ENCODE measurements at regions not wholly inside any gene's neighbourhood (a gene's known extent, or its start where the extent isn't known, plus 50 kb on each side); places are given as distances from the start of the nearest gene placed in this dataset.

DNA sequence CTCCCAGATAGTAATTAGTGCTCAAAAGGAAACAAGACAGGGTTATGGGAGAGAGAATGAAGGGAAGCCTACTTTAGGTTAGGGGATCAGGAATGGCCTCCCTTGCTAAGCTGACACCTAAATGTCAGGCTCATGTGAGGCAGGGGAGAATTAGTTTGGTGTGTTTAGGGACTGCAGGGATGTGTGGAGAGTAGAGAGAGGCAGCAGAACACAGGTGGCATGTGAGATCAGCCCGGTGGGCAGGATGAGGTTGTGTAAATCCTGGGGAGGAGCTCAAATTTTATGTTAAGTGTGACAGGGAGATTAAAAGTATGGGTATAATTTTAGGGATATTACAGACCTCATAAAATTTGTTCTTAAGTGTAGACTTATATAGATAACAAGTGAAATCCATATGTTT, 56.2 kb upstream of the ZNF438 start:
- no peaks in the 10 kb centered on the region for H3K4me1 Mint-ChIP-seq (ENCODE audit: low read depth, unreplicated experiment)
- H3K9me3 Mint-ChIP-seq (ENCODE audit: unreplicated experiment), result no peaks in the 10 kb centered on the region
- ChIA-PET CTCF (no interaction called here), POLR2A (no interaction called here)
- no TSS peak for BruUV-seq (replicated peaks)
- Histone ChIP-seq H3K9me3 (no peaks in the 10 kb centered on the region), H3K4me1 (no peaks in the 10 kb centered on the region), H3K27me3 (replicated peaks; ENCODE audit: control insufficient read depth, insufficient read depth, low read length) (no peaks in the 10 kb centered on the region), H3K36me3 (ENCODE audit: control insufficient read depth, insufficient read depth, low read length) (no peaks in the 10 kb centered on the region), H3K4me3 (ENCODE audit: low read depth, low read length) (no peak overlapping the region)
- H3K4me3 Mint-ChIP-seq (ENCODE audit: unreplicated experiment), result no peak overlapping the region
- DNase-seq, result no peak
- TF ChIP-seq, protein P1, sequence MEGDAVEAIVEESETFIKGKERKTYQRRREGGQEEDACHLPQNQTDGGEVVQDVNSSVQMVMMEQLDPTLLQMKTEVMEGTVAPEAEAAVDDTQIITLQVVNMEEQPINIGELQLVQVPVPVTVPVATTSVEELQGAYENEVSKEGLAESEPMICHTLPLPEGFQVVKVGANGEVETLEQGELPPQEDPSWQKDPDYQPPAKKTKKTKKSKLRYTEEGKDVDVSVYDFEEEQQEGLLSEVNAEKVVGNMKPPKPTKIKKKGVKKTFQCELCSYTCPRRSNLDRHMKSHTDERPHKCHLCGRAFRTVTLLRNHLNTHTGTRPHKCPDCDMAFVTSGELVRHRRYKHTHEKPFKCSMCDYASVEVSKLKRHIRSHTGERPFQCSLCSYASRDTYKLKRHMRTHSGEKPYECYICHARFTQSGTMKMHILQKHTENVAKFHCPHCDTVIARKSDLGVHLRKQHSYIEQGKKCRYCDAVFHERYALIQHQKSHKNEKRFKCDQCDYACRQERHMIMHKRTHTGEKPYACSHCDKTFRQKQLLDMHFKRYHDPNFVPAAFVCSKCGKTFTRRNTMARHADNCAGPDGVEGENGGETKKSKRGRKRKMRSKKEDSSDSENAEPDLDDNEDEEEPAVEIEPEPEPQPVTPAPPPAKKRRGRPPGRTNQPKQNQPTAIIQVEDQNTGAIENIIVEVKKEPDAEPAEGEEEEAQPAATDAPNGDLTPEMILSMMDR (IDR thresholded peaks at IDR 0.05; ENCODE audit: insufficient read depth in 1 of 2, low read depth in 1 of 2, low read length in 1 of 2, severe bottlenecking in 1 of 2, unreplicated experiment in 1 of 2), result no peak
- no peak overlapping the region for H3K27ac Mint-ChIP-seq (ENCODE audit: unreplicated experiment)
- no peaks in the 10 kb centered on the region for H3K36me3 Mint-ChIP-seq (ENCODE audit: insufficient read depth, unreplicated experiment)
- H3K27me3 Mint-ChIP-seq (ENCODE audit: insufficient read depth, unreplicated experiment), result peaks cover 10% of the 10 kb centered on the region
- intact Hi-C loops (cut with micrococcal nuclease; ENCODE audit: unreplicated experiment), result no loop called here

DNA sequence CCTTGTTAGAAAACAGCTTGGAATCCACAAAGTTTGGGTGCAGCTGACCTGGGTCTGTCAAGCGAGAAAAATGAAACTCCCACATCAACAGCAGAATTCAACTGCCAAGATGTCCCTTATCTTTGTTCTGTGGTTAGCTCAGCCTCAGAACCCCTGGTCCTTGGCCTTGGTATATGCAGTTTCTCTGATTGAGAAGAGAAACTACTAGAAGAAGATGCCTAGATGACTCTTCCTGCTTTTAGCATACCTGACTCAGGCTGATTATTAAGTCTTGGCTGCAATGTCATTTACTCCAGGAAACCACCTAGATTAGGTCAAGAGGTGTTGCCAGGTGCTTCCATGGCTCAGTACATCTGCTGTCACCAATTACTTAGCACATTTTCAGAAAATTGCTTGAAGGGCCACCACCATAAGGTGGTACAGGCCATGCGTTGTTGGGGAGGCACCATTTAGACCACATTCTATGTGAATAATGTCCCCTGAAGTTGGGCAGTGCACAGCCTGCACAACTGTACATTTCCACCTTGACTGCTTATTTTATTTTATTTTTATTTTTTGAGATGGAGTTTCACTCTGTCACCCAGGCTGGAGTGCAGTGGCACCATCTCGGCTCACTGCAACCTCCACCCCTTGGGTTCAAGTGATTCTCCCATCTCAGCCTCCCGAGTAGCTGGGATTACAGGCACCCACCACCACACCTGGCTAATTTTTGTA, 59.4 kb upstream of the ZNF438 start:
- Mint-ChIP-seq H3K36me3 (ENCODE audit: insufficient read depth, unreplicated experiment) (no peaks in the 10 kb centered on the region), H3K4me3 (ENCODE audit: unreplicated experiment) (no peak overlapping the region), H3K4me1 (ENCODE audit: low read depth, unreplicated experiment) (no peaks in the 10 kb centered on the region), H3K27ac (ENCODE audit: unreplicated experiment) (no peak overlapping the region), H3K27me3 (ENCODE audit: insufficient read depth, unreplicated experiment) (peaks cover 10% of the 10 kb centered on the region), H3K9me3 (ENCODE audit: unreplicated experiment) (no peaks in the 10 kb centered on the region)
- H3K4me3 ChIP-seq (ENCODE audit: low read depth, low read length), result no peak overlapping the region
- no peaks in the 10 kb centered on the region for H3K4me1 ChIP-seq
- no peaks in the 10 kb centered on the region for H3K36me3 ChIP-seq (ENCODE audit: control insufficient read depth, insufficient read depth, low read length)
- DNase-seq, result no peak
- POLR2A ChIA-PET, result no interaction called here
- TF ChIP-seq, protein P1 (IDR thresholded peaks at IDR 0.05; ENCODE audit: insufficient read depth in 1 of 2, low read depth in 1 of 2, low read length in 1 of 2, severe bottlenecking in 1 of 2, unreplicated experiment in 1 of 2), result no peak
- CTCF ChIA-PET, result no interaction called here
- intact Hi-C loops (cut with micrococcal nuclease; ENCODE audit: unreplicated experiment), result no loop called here
- no peaks in the 10 kb centered on the region for H3K9me3 ChIP-seq
- H3K27me3 ChIP-seq (replicated peaks; ENCODE audit: control insufficient read depth, insufficient read depth, low read length), result no peaks in the 10 kb centered on the region
- no TSS peak for BruUV-seq (replicated peaks)

DNA sequence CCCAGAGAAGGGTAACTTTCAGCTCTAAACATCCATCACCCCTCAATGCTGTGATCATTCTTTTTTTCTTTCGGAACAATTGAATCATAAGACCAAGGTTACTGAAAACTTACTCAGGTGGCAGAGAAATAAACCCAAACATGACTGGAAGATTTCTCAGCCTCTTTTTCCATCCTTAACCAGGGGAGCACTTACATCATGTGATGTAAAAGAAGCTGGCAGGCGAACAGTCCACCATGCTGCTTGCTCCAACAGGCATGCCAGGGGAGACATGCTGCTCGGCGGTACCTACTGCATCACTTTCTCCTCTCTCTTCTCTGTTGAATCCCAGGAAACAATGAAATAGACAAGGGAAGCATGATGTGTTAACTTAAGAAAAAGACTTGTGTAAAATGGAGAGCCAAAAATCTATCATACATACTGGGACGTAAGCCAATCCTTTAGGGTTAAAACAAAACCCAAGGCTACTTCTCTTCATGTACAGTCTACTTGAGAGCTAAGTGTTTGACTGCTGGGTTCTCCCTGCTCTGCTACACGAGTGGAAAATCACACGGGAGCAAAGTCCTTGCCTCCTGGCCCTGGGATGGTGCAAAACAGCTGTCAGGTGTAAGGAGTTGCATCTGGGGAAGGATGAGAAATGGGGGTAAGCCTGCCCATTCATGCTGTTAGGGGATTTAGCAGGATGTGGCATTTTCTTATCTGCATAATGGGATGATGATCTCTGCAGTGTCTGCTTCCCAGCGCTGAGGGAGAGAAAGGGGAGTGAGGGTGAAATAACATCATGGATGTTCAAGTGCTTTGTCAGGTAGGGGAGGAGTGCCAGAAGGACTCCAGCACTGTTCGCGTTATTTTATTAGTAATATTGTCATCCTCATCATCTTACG, 64.3 kb upstream of the ZNF438 start:
- intact Hi-C loops (cut with micrococcal nuclease; ENCODE audit: unreplicated experiment), result no loop called here
- peaks cover 10% of the 10 kb centered on the region for H3K4me1 Mint-ChIP-seq (ENCODE audit: low read depth, unreplicated experiment)
- TF ChIP-seq, protein P1 (IDR thresholded peaks at IDR 0.05; ENCODE audit: insufficient read depth in 1 of 2, low read depth in 1 of 2, low read length in 1 of 2, severe bottlenecking in 1 of 2, unreplicated experiment in 1 of 2), result no peak
- Histone ChIP-seq H3K4me3 (ENCODE audit: low read depth, low read length) (no peak overlapping the region), H3K4me1 (0 out of 2 replicates have a peak, but pooled peaks cover 5% of the 10 kb centered on the region), H3K36me3 (ENCODE audit: control insufficient read depth, insufficient read depth, low read length) (no peaks in the 10 kb centered on the region), H3K9me3 (no peaks in the 10 kb centered on the region), H3K27me3 (replicated peaks; ENCODE audit: control insufficient read depth, insufficient read depth, low read length) (no peaks in the 10 kb centered on the region)
- BruUV-seq (replicated peaks), result no TSS peak
- no peaks in the 10 kb centered on the region for H3K36me3 Mint-ChIP-seq (ENCODE audit: insufficient read depth, unreplicated experiment)
- peaks cover 9% of the 10 kb centered on the region for H3K27me3 Mint-ChIP-seq (ENCODE audit: insufficient read depth, unreplicated experiment)
- no peak for DNase-seq
- POLR2A ChIA-PET, result no interaction called here
- no peak overlapping the region for H3K27ac Mint-ChIP-seq (ENCODE audit: unreplicated experiment)
- no peaks in the 10 kb centered on the region for H3K9me3 Mint-ChIP-seq (ENCODE audit: unreplicated experiment)
- no peak overlapping the region for H3K4me3 Mint-ChIP-seq (ENCODE audit: unreplicated experiment)
- CTCF ChIA-PET, result interaction anchor here (0.9 kb wide), 1 partner anchor 107 kb away, joined by 5 read pairs; no protein-coding TSS in a partner anchor
